GM19324 (cell line): ENCODE measurements at regions not wholly inside any gene's neighbourhood (a gene's known extent, or its start where the extent isn't known, plus 50 kb on each side); places are given as distances from the start of the nearest gene placed in this dataset.
A peak's percentile ranks its signal among the peaks of the same experiment; 100 is the strongest.

Experiments
- ATAC-seq: cut with Tn5 transposase; IDR thresholded peaks from one replicate; pipeline ENCODE4 v1.9.1; 2021; ENCODE audit warnings: mild to moderate bottlenecking, moderate library complexity; ENCODE audit not compliant: unreplicated experiment, low FRiP score

- no peak for ATAC-seq
Observed at GRCh38 chr3:27861046-27862036, 139.2 kb upstream of the EOMES start.

- ATAC-seq, result no peak
Observed at GRCh38 chr3:27865731-27866130, 143.6 kb upstream of the EOMES start.

GRCh38 chr3:27869152-27869551 is 147.0 kb upstream of the EOMES start:
- ATAC-seq, result no peak

- no peak for ATAC-seq
Observed at GRCh38 chr3:27877061-27878013, 155.2 kb upstream of the EOMES start.

- ATAC-seq, result no peak
Observed at GRCh38 chr3:27878014-27878383, 155.9 kb upstream of the EOMES start.

- peak; percentile 59 for ATAC-seq
Observed at GRCh38 chr3:27880969-27881892, 159.1 kb upstream of the EOMES start.

- ATAC-seq, result no peak
Observed at GRCh38 chr3:27883266-27883665, 161.1 kb upstream of the EOMES start.

GRCh38 chr3:27885641-27886040 is 163.5 kb upstream of the EOMES start:
- ATAC-seq, result no peak

- no peak for ATAC-seq
Observed at GRCh38 chr3:27888562-27888961, 166.4 kb upstream of the EOMES start.

GRCh38 chr3:27889745-27890144 is 167.6 kb upstream of the EOMES start:
- ATAC-seq, result no peak

GRCh38 chr3:27900316-27900715 is 178.2 kb upstream of the EOMES start:
- ATAC-seq, result no peak

GRCh38 chr3:27903446-27903845 is 181.3 kb upstream of the EOMES start:
- ATAC-seq, result no peak

GRCh38 chr3:27905625-27906024 is 183.5 kb upstream of the EOMES start:
- ATAC-seq, result no peak

- no peak for ATAC-seq
Observed at GRCh38 chr3:27907148-27907547, 185.0 kb upstream of the EOMES start.

- no peak for ATAC-seq
Observed at GRCh38 chr3:27907929-27908328, 185.8 kb upstream of the EOMES start.

GRCh38 chr3:27910456-27910855 is 188.3 kb upstream of the EOMES start:
- ATAC-seq, result no peak

- ATAC-seq, result no peak
Observed at GRCh38 chr3:27914199-27914598, 192.1 kb upstream of the EOMES start.

GRCh38 chr3:27923349-27924068 is 201.4 kb upstream of the EOMES start:
- ATAC-seq, result no peak

GRCh38 chr3:27927882-27928281 is 205.8 kb upstream of the EOMES start:
- no peak for ATAC-seq
